DMS153 (cell line): ENCODE measurements at regions not wholly inside any gene's neighbourhood (a gene's known extent, or its start where the extent isn't known, plus 50 kb on each side); places are given as distances from the start of the nearest gene placed in this dataset.

Experiments used
- DNase-seq: peaks from one replicate; lab custom pipeline; 2025; lab: John Stamatoyannopoulos, UW

DNA sequence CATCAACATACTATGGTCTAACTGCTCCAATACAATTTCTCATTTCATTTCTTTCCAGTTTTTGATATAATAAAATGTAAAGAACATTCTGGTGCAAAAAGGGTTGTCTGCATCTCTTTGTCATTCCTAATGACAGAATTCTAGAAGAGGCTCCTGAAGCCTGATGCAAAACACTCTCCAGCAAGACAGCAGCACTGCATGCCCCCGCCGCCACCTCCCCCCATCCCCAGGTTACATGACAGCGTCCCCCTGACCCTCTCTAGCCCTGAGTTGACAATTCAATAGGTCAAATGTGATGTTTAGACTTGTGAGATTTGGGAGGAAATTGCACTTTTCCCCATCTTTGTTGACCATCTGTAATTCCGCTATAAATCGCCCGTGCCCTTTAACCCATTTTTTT is 64.6 kb upstream of the C1orf21 start:
- no peak for DNase-seq

DNA sequence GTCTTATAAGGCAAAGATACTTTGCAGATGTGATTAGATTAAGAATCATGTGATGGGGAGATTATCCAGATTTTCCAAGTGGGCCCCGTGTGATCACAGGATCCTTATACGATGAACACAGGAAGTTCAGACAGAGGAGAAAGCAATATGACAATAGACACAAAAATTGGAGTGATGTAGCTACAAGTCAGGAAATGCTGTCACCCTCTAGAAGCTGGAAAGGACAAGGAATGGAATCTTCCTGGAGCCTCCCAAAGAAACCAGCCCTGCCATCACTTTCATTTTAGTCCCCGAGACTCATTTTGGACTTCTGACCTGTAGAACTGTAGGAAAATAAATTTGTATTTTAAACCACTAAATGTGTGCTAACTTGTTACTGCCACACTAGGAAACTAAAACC is 61.9 kb upstream of the C1orf21 start:
- DNase-seq = no peak

DNA sequence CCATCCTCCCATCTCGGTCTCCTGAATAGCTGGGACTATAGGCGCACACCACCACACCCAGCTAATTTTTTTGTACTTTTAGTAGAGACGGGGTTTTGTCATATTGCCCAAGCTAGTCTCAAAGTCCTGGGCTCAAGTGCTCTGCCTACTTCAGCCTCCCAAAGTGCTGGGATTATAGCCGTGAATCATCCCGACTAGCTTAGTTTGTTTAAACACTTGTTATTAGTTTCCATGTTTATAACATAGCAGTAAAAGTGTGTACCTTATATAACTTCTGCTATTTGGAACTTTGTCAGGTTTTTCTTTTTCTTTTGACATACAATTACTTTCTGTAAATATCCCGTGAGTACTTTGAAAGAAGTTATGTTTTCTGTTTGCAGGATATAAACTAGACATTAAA is 60.6 kb upstream of the C1orf21 start:
- DNase-seq = no peak

GRCh38 chr1:184329245-184329953 is 57.4 kb upstream of the C1orf21 start:
- no peak for DNase-seq

- no peak for DNase-seq
Measured at GRCh38 chr1:184329962-184330868, 56.6 kb upstream of the C1orf21 start.

DNA sequence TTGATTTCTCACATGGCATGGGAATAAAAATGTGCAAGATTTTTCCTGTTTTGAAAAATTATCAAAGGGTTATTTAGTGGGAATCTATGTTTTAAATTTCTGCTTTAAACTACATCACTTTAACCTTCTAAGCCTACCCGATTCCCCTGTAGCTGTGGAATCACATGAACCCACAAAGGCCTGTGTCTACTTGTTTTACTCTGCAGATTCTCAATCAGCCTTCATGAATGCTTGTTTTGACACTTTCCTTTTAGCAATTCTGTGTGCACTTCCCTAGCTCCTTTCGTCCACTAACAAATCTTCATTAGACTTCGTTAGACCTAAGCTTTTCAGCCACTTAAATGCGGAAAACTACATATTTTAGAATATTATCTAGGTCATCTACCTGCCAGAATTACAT is 56.0 kb upstream of the C1orf21 start:
- DNase-seq = no peak
